Stimulated activated CD4-positive, alpha-beta T cell treated with anti-CD3 and anti-CD28 coated beads, Interleukin-12 subunit alpha, Interleukin-12 subunit beta, amount 100 ng/mL, for 48 hours (primary cell): ENCODE measurements at regions not wholly inside any gene's neighbourhood (a gene's known extent, or its start where the extent isn't known, plus 50 kb on each side); places are given as distances from the start of the nearest gene placed in this dataset.

ENCODE experiments used
- DNase-seq, 3 donors: peaks; one replicate each; pipeline ENCODE4 v3.0.0-alpha.2; 2020; ENCODE audit warnings: low read depth in 2 of 3, low spot score in 1 of 3

DNA sequence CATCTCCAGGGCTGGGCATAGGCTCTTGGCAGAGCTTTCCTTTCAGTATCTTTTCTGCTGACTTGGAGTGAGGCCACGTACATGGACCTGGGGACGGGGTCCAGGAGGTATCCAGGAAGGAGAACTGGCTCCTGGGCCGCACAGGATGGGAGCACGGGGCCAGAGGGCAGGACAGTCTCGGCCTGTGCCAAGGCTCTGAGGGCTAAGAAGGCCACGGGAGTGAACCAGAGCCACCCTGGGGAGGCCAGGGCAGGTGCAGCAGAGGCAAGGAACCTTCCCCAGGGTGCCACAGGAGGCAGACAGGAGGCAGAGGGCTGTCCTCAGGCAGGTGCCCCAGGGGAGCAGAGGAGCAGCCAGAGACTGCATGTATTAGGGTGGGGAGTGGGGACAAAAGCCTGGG lies 50.3 kb downstream of the PLXNA1 start:
- DNase-seq: no peak

DNA sequence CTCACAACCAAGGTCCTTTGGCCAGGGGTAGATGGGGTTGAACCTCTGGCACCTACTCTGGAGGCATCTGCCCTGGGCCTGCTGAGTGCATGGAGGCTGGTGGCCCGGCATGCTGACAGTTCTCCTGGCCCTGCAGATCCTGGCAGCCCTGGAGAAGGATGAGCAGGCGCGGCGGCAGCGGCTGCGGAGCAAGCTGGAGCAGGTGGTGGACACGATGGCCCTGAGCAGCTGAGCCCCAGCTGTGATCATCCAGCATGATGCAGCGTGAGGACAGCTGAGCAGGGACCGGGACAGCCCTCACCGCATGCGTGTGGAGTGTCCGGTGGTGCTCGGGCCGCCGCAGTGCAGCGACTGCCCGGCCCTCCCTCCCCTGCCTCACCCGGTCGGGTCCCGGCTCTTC lies 50.9 kb downstream of the PLXNA1 start:
- DNase-seq: no peak

DNA sequence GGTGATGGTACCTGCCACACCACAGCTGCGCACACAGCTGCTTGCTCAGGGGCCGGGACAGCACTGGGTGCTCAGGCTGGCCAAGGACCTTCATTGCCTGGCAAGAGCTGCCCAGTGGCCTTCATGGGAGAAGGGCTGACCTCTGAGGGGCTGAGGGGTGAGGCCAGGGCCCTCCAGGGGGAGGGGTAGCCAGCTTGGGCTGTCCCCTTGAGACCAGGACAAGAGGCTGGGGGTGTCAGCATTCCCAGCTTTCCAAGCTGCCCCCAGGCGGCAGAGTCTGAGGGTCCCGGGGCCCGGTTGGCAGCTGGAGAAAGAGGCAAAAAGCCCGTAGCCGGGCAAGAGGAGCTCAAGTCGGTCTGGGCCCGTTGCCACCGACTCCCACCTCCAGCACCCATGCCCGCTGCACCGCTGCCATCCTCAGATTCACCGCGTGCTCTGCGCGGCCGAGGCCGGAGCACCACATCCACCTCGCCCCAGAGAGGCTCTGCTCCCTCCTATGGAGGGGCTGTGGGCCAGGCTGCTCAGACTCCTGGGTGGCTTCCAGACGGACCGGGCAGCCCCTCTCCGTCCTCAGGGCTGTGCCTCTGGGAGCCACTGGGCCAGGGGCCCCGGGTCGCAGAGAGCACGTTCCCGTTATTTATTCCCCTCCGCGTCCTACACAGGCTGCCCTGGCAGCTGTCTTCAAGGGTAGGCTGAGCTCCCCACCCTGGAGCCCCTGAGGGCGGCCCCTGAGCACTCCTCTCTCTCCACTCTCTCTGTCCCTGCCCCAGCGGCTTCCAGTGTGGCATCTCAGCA lies 51.5 kb downstream of the PLXNA1 start:
- no peak for DNase-seq

DNA sequence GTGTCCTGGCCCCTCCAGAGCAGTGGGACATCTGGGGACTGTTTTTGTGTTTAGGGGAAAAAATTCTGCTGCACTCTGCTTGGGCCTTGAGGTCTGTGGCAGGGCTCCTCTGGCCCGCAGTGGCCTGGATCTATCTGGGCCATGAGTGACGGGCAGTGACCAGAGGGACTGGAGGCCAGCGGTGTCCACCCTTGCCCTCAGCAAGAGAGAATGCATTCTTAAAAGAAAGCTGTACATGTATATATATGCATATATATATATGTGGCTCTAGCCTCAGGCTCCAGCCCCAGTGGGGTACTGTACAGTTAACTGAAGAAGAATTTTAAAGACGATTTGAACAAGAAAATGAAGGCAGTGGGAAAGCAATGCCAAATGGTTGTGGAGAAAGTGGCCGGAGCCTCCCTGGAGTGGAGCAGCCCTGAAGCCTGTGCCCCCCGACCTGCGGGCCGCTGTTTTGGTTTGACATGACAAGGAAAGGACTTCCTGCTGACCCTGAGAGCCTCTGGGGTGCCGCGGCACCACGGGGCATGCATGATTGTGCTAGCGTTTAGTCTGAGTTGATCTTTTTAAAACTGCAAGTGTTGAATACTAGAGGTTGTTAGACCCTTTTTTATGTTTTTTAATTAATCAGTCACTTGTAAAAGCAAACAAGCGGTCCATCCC lies 52.2 kb downstream of the PLXNA1 start:
- no peak for DNase-seq

DNA sequence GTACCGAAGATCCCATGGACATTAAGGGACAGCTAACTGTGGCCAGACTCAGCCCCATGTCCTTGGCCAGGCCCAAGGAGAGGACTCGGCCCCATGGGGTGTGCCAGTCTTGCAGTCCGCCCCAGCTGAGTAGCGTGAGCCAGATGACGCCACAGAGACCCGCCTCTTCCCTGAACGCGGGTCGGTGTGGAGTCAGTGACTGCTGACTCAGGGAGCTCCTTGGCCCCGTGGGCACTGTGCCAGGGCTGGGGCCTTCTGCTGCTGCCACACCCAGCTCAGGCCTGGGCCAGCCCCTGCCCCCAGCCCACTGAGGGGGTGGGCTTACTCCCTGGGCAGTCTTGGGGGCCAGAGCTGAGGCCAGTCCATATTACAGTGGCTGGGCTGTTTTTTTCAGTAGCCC lies 52.8 kb downstream of the PLXNA1 start:
- no peak for DNase-seq

DNA sequence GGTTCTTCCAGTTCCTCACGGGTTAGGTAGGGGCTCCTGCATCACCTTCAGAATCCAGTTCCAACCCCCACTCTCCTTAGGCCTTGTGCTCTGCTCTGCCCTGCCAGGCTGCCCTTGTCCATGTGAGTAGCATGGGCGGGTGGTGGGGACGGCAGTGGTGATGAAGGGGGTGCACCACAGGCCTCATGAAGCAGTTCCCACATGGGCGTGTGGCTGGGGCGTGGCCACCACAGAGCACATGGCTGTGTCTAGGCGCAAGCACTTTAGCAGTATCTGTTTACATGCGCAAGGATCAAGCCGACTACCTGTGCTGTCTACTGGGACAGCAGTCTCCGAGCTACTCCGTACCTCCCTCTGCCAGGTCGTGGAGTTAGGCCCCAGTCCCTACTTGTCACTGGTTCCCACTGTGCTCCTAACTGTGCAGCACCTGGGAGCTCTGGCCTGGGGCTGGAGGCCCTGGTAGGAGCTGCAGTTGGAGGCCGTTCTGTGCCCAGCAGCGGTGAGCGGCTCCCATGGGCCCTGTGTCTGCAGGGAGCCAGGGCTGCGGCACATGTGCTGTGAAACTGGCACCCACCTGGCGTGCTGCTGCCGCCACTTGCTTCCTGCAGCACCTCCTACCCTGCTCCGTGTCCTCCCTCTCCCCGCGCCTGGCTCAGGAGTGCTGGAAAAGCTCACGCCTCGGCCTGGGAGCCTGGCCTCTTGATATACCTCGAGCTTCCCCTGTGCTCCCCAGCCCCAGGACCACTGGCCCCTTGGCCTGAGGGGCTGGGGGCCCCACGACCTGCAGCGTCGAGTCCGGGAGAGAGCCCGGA lies 53.5 kb downstream of the PLXNA1 start:
- no peak for DNase-seq

DNA sequence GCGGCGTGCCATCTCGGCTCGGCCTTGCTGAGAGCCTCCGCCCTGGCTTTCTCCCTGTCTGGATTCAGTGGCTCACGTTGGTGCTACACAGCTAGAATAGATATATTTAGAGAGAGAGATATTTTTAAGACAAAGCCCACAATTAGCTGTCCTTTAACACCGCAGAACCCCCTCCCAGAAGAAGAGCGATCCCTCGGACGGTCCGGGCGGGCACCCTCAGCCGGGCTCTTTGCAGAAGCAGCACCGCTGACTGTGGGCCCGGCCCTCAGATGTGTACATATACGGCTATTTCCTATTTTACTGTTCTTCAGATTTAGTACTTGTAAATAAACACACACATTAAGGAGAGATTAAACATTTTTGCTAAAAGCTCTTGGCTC lies 54.1 kb downstream of the PLXNA1 start:
- no peak for DNase-seq

DNA sequence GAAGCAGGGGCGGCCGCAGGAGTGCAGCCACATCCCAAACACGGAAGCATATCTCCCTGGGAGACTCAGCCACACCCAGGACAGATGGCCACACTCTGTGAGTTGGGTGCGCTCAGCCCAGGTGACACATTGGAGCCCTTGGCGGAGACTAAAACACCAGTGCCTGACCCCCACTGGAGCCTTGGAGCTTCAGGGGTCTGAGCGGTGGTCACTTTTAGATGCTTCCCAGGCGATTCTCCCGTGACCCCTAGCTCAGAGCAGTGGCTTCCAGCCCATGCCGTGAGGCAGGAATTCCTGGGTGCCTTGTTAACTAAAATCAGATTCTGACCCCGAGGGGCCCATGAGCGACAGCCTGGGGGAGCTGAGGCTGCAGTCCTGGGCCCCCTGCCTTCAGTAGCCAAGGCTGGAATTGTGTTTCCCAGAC lies 54.5 kb downstream of the PLXNA1 start:
- DNase-seq: no peak

DNA sequence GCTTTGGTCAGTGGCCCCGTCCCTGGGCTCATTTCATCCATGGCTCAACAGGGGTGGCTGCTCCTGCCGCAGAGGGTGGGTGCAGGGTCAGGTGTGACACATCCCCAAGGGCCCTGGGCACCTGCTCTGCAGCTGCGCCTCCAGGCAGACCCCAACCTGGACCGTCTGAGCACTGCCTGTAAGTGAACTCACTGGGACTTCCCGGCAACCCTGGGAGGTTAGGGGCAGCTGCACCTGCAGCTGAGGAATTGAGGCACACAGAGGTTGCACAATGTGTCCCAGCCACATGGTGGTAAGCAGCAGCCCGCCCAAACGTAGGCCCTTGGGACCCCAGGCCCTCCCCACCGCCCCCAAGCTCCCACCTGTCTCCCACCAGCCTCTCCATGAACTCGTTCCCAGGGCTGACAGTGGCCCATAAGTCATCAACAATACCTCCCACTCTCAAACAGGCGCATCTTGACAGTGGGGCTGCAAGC lies 55.1 kb downstream of the PLXNA1 start:
- no peak for DNase-seq

DNA sequence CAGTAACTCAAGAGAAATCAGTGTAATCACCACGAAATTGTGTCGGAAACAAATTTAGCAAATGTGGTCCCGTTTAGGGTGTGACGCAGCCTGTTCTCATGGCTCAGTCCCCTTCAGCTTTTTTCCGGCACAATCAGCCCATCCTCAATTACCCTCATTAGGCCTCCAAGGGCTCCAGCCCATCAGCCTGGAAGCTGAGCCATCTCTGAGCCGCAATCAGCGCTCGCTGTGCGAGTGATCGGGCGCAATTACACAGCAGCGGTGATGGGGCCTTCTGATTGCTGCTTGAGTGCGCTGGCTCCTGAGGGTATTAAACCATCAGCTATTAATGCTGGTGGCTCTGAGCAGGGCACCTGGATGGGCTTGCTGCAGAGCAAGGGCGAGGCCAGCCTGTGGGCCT lies 55.6 kb downstream of the PLXNA1 start:
- no peak for DNase-seq

DNA sequence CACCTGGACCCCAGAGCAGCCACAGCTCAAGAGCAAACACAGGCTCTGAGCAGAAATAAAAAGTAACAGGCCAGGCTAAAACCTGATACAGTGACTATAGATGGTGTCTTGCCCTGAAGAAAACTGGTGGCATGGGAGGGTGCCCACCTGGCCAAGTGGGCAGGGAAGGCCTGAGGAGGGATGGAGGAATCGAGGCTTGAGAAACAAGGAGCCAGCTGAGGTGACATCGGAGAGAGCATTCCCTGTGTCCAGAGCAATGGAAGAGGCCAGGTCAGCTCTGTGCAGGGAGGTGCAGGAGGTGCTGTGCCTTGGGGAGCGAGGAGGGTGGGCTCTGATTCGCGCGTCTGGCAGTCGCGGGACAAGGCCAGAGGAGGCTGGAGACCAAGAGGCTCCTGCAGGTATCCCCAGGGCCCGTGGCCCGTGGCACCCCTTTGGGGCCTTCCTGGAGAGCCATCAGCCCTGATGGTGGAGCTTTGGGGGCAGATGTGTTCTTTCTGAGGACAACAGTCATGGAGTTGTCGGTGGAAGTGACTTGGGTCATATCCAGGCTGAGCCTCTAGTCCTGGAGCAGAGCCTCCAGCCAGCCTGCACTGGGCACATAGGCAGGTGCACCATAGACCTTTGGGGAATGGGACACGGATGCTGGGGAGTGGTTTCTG lies 56.1 kb downstream of the PLXNA1 start:
- no peak for DNase-seq

DNA sequence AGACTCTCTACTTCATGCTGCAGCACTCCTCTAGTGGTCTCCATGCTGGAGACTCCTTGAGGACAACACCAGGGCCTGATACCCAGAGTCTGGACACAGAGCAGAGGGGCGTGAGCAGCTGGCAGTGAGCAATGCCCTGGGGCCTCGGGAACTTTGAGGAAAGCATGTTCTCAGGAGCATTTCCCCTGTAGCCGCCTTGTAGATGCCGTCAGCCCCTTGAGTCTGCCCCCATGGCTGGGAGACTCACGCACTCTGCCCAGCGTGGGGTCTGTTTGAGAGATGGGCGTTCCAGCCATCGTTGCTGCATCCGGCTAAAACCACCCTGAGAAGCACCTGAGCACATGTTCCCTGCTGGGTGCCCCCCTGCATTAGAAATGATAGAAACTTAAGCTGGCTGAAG lies 56.8 kb downstream of the PLXNA1 start:
- no peak for DNase-seq

DNA sequence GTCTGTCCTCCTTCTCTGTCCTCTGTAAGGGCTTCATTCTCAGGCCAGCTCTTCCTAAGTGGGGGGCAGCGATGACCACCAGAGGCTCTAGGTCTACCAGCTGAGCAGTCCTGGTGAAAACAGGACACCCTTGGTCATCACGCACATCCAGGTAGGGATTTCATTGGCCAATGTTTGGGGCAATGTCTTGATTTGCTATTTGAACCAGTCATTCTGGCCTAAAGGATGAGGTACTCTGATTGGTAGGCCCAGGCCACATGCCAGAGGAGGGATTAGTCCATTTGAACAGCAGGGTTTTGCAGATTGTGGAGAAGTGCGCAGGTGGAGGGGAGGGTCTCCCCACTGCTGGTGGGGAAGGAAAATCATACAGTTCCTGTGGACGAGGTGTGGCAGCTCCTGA lies 57.3 kb downstream of the PLXNA1 start:
- no peak for DNase-seq

DNA sequence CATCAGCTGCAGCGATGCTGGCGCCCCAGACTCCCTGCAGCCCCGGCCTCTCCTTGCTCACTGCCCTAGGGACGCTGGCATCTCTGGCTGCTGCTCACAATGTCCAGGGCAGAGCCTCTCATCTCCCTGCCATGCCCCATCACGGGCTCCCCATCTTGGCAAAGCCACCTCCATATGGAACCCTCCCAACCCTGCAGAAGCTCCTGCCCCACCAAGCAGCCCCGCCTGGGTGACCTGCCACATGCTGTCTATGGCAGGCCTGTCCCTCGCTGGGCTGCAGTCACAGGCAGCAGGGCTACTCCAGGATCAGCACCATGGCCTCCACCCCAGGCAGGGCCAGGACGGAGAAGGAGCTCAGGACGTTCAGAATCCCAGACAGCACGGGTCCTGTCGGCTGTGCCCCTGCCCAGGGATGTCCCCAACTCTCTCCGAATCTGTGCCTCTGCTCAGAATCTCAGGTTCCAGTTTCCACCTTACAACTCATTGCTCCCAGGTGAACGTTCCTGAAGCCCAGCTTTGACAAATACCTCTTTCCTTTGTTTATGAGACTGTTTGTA lies 58.4 kb downstream of the PLXNA1 start:
- no peak for DNase-seq

DNA sequence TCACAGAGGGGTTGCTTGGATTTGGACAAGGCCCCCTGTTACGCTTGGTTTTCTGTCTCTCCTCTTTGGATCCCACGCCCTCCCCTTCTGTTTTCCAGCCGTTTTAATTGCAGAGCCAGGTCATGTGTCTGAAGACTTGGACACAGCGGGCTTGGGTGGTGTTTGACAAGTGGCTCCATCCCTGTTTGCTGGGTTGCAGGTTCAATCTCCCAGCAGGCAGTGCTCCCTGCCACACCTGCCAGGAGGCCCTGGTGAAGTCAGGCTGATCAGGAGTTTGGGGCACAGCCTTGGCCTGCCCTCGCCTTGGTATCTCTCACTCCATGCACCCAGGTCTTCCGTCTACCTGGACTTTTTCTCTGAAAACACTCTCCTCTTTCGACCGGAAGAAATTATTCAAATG lies 59.0 kb downstream of the PLXNA1 start:
- DNase-seq: no peak

DNA sequence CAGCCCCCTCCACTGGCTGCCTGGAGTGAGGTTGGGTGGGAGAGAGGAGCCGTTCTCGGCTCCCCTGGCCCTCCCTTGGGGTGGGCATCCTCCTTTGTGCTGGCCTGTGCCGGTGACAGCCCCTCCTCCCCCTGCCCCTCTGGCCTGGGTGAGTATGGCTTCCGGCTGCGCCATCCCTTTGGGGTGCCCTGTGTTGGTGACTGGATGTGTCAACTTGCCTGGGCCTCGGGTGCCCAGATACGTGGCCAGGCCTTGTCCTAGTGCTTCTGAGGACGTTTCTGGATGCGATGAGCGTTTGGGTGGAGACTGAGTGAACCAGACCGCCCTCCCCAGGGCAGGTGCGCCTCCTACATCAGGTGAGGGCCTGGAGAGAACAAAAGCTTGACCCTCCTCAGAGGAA lies 59.7 kb downstream of the PLXNA1 start:
- no peak for DNase-seq

DNA sequence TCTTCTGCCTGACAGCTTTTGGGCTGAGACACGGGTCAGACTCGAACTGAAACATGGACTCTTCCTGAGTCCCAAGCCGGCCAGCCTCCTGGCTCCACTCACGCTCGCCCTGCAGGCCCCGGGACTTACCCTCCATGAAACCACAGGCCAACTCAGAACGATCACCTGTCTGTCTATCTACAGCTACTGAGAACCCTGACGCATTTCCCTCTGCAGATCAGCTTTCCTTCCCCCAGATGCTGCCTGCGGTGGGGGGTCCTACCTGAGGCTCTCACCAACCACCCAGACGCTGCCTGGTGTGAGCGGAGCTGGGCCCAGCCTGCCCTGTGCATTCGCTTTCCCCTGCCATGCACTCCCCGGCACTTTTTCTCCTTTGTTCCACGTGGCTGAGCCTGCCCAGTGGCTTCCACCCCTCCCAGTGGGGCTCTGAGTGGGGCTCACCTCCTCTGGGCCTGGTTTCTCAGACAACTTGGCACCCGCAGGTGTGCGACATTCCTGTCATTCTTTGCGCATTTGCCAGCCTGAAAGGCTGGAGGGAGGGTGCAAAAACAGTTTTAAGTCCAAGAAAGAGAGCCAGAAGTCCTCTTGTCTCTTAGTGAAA lies 60.2 kb downstream of the PLXNA1 start:
- no peak for DNase-seq

DNA sequence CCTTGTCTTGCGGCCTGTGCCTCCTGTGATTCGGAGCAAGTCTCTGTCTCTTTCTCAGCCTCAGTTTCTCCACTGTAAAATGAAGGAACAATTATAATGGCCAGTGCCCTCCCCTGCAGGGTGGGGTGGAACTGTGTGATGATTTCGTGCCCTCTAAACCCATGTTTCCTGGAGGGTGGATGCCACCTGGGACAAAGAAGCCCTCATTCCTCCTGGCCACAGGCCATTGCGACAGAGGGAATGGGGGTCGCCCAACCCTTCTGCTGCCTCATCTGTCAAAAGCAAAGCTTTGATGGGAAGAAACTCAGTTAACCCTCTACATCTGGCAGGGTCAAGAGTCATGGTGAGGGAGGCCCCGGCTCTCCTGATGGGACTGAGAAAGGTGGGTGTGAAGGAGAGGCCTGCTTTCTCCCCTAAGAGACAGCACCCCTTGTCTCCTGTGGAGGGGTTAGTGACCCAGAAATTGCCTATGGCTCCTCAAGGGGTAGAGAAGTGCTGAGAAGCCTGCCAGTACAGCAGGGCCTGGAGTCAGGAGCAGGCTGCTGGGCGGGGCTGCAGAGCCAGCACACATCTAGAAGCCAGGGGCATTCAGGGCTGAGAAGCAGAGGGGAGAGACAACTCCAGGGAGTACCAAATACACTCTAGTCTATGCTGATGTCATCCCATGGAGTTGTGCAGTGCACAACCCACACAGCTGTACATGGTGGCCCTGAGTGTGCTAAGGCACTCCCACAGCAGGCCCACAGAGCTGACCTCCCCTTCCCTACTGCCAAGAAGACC lies 61.0 kb downstream of the PLXNA1 start:
- DNase-seq: no peak

DNA sequence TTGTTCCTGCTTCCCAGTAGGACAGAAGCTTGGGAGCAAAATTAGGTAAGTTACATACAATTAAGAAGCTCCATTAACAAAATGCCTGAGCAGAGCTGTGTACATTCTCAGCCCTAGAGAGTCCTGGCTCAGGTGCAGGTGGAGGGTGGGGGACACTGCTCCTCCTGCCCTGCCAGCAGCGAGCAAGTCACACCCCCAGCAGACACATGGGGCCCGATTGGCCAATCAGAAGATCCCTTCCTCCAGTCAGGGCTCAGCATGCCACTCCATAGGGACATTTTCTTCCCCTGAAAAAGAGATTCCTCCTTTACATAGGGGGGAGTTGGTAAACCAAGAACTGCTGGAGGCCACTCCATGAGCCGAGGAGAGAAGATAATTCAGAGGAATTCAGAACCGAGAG lies 62.1 kb downstream of the PLXNA1 start:
- no peak for DNase-seq

DNA sequence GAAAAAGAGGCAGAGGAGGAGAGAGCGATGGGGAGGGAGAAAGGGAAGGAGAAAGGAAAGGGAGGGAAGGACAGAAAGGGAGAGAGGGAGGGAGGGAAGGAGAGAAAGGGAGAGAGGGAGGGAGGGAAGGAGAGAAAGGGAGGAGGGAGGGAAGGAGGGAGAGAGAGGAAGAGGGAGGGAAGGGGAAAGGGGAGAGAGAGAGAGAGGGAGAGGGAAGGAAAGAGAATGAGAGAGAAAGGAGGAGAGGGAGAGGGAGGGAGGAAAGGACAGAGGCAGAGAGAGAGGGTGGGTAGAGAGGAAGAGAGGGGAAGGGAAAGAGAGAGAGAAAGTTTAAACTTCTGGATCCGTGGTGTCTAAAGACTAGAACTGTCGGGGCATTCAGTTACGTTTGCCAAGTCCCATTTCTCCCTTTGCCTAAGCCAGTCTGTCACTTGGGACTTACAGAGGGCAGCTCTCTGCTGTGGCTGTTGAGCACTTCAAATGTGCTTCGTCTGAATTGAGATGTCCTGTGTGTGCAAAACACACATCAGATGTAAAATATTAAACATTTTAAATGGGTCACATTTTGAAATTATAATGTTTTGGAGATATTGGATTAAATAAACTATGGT lies 62.6 kb downstream of the PLXNA1 start:
- no peak for DNase-seq
